AG10803 (cell line): ENCODE measurements at regions not wholly inside any gene's neighbourhood (a gene's known extent, or its start where the extent isn't known, plus 50 kb on each side); places are given as distances from the start of the nearest gene placed in this dataset.

Experiments used
- DNase-seq: peaks from one replicate; pipeline ENCODE4 v3.0.0; 2010; ENCODE audit warnings: low read depth
- H3K4me3 ChIP-seq: 2 replicates; pipeline ENCODE4 v1.5.1; 2011; ENCODE audit warnings: mild to moderate bottlenecking, low read length, control low read depth
- TF ChIP-seq, protein P1 (sequence below): conservative IDR thresholded peaks from 2 replicates; pipeline ENCODE4 v1.5.1; 2011; ENCODE audit warnings: mild to moderate bottlenecking, low read length, control low read depth, inconsistent platforms

DNA sequence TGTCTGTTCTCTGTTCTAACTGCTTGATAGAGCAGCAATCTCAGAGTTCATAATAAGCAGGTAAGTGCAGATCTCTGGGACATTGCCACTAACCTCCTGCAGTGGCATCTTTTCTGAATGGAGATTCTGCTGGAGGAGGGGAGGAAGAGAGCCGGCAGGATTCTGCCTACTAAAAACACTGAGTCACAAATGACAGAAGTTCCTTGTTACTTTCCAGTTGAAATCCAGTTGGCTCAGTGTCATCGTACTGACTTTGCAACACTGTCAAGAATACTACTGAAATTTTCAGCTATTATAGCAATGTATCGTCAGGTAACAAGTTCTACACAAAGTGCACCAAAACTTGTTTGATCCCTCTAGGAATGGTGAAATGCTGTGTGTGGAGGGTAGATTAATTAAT is 79.6 kb upstream of the ST6GAL2 start:
- peak; percentile 25 for DNase-seq
- H3K4me3 ChIP-seq, result no peak overlapping the region
- TF ChIP-seq, protein P1, sequence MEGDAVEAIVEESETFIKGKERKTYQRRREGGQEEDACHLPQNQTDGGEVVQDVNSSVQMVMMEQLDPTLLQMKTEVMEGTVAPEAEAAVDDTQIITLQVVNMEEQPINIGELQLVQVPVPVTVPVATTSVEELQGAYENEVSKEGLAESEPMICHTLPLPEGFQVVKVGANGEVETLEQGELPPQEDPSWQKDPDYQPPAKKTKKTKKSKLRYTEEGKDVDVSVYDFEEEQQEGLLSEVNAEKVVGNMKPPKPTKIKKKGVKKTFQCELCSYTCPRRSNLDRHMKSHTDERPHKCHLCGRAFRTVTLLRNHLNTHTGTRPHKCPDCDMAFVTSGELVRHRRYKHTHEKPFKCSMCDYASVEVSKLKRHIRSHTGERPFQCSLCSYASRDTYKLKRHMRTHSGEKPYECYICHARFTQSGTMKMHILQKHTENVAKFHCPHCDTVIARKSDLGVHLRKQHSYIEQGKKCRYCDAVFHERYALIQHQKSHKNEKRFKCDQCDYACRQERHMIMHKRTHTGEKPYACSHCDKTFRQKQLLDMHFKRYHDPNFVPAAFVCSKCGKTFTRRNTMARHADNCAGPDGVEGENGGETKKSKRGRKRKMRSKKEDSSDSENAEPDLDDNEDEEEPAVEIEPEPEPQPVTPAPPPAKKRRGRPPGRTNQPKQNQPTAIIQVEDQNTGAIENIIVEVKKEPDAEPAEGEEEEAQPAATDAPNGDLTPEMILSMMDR, result no peak

DNA sequence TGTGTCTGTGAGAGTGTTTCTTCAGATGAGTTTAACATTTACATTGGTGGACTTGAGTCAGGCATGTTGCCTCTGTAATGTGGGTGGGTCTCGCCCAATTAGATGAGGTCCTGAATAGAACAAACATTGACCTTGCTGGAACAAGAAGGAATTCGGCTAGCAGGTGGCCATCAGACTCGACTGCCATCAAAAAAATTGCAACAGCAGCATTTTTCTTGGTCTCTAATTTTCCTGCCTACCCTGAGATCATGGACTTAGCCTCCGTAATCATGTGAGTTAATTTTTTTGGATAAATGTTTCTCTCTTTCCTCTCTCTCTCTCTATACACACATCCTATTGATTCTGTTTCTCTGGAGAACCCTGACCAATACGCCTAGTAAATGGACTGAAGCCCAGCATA is 83.8 kb upstream of the ST6GAL2 start:
- TF ChIP-seq, protein P1, result no peak
- H3K4me3 ChIP-seq, result no peak overlapping the region
- DNase-seq, result no peak

DNA sequence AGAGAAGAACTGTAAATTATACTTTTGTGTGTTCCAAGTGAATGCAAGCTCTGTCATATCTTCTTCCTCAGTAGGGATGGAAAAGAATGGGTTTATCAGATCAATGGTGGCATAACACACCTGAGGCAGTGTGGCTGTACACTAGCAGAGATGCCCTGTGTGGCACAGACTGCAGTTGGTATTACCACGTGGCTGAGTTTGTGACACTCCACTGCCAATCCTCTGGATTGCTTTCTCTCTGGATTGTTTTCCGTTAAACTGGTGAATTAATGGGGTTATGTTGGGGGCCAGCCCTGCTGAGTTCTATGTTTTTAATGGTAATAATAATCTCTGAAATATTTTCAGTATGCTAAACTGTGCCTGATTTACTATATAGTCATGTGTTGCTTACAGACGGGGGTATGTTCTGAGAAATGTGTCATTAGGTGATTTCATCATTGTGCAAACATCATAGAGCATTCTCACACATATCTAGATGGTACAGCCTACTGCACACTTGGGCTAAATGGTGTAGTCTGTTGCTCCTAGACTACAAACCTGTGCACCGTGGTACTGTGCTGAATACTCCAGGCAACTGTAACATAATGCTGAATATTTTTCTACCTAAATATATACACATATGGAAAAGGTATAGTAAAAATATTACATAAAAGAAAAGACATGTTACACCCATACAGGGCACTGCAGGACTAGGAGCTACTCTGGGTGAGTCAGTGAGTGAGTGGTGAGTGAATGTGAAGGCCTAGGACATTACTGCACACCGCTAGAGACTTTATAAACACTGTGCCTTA is 84.7 kb upstream of the ST6GAL2 start:
- peak; percentile 56 for DNase-seq
- TF ChIP-seq, protein P1, result no peak
- H3K4me3 ChIP-seq, result no peak overlapping the region

DNA sequence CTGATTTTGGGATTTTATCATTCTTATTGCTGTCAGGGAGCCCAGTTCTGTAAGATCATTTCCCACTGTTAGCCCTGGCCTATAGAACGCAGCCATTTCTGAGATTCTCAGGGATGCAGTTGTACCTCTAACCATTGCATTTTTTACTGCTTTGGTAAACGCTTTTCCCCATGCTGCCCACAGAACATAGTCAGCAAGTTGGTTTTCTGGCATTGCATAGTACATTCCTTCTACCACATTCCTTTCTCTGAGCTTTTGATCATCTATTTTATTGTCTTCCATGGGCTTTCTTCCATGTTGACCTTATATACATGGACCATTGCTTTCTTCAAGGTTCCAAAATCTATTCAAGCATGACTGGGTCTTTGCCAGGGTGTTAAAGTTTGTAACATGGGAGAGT is 86.8 kb upstream of the ST6GAL2 start:
- DNase-seq, result peak; percentile 65
- no peak overlapping the region for H3K4me3 ChIP-seq
- TF ChIP-seq, protein P1, result no peak

DNA sequence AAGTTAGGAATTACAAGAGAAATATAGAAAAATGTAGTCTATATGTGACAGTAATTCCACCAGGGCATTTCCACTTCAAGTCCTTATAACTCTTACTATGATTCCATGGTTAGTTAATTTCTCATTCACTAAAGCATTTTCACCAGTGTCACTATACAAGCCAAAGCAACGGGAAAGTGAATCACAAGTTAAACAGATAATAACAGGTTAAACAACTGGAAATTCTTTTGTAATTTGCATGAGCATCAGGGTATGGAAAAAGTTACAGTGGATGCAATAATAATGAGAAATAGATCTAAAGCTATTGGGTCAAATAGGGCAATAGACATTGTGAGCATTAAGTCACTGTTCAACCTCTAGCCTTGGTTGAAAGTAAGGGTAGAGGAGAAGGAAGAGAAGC is 88.9 kb upstream of the ST6GAL2 start:
- no peak for DNase-seq
- TF ChIP-seq, protein P1, result no peak
- H3K4me3 ChIP-seq, result no peak overlapping the region

DNA sequence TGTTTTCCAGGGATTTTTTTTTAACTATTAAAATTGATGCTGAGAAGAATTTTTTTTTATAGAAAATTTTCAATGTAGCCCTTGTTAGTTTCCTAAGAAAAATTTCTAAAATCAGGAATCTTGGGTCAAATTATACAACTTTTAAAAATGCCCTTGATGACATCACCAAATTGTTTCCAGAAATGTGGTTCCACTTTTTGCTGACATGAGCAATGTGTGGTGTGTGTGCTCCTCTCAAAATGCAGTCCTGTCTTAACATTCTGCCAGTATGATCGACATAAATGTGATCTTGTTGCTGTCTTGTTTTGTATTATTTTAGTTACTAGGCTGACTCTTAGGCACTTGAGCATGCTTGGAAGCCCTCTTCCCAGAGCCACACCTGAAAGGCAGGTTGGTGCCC is 89.7 kb upstream of the ST6GAL2 start:
- TF ChIP-seq, protein P1, result no peak
- peak; percentile 31 for DNase-seq
- H3K4me3 ChIP-seq, result no peak overlapping the region

DNA sequence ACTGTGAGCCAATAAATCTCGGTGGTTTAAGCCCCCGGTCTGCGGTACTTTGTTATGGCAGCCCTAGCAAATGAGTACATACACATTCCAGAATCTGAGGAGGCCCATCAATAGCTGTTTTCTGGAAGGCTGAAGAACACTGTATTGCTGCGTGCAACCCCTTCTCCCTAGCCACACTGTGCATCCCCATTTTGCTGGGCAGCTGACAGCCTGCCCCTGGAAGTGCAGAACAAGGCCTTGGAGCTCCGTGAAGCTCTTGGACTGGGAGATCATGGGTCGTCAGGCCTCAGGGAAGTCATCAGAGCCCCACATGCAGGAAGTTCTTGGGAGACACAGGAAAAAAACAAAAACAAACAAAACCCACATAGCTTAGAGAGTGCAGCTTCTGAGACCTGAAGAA is 90.6 kb upstream of the ST6GAL2 start:
- TF ChIP-seq, protein P1, result no peak
- no peak overlapping the region for H3K4me3 ChIP-seq
- no peak for DNase-seq
